H7 (cell line): ENCODE measurements at regions not wholly inside any gene's neighbourhood (a gene's known extent, or its start where the extent isn't known, plus 50 kb on each side); places are given as distances from the start of the nearest gene placed in this dataset.
A peak's percentile ranks its signal among the peaks of the same experiment; 100 is the strongest.
"Not testable (repeated sequence)": the region's sequence is repeated elsewhere in the genome, so short reads cannot be mapped to it uniquely, and the experiment has no call there.

Experiments
- DNase-seq: peaks from one replicate; pipeline ENCODE4 v3.0.0; 2012
- H3K27me3 ChIP-seq: 2 replicates; pipeline ENCODE4 v1.6.0; 2011; ENCODE audit warnings: mild to moderate bottlenecking, low read length; ENCODE audit not compliant: control insufficient read depth, insufficient read depth
- H3K36me3 ChIP-seq: replicated peaks from 2 replicates; pipeline ENCODE4 v1.5.1; 2011; ENCODE audit warnings: low read length; ENCODE audit not compliant: control insufficient read depth, insufficient read depth
- H3K4me3 ChIP-seq: 2 replicates; pipeline ENCODE4 v1.5.1; 2011; ENCODE audit warnings: low read depth, mild to moderate bottlenecking, control low read depth, low read length, moderate library complexity; ENCODE audit not compliant: insufficient read depth

GRCh38 chr13:23966221-23966690, 69.0 kb upstream of the C1QTNF9B start:
- Histone ChIP-seq H3K27me3 (no peaks in the 10 kb centered on the region), H3K4me3 (no peak overlapping the region)

GRCh38 chr13:23966691-23967615, 69.7 kb upstream of the C1QTNF9B start:
- no peak for DNase-seq
- no peak overlapping the region for H3K4me3 ChIP-seq
- H3K36me3 ChIP-seq, result no peaks in the 10 kb centered on the region

More at GRCh38 chr13:23966221-23966690, 69.0 kb upstream of the C1QTNF9B start:
- no peak for DNase-seq
- H3K36me3 ChIP-seq, result no peaks in the 10 kb centered on the region

GRCh38 chr13:23967792-23968191, 70.5 kb upstream of the C1QTNF9B start:
- DNase-seq, H3K4me3 ChIP-seq, H3K36me3 ChIP-seq, H3K27me3 ChIP-seq: not testable (repeated sequence)

More at GRCh38 chr13:23966691-23967615, 69.7 kb upstream of the C1QTNF9B start:
- no peaks in the 10 kb centered on the region for H3K27me3 ChIP-seq

- no peak for DNase-seq
- Histone ChIP-seq H3K4me3 (no peak overlapping the region), H3K27me3 (no peaks in the 10 kb centered on the region), H3K36me3 (no peaks in the 10 kb centered on the region)
These were observed 72.3 kb upstream of the C1QTNF9B start for GRCh38 chr13:23969647-23970046.

- peaks cover 8% of the 10 kb centered on the region; the same call in 1 of the 2 replicates for H3K27me3 ChIP-seq
- no peaks in the 10 kb centered on the region for H3K36me3 ChIP-seq
- peak overlapping the region; percentile 44 for H3K4me3 ChIP-seq
- DNase-seq, result peak; percentile 88
These were observed 82.3 kb upstream of the C1QTNF9B start for GRCh38 chr13:23979361-23980159.

GRCh38 chr13:23980160-23980551, 82.9 kb upstream of the C1QTNF9B start:
- peak overlapping the region; percentile 44 for H3K4me3 ChIP-seq
- no peaks in the 10 kb centered on the region for H3K36me3 ChIP-seq
- peaks cover 8% of the 10 kb centered on the region; the same call in 1 of the 2 replicates for H3K27me3 ChIP-seq
- DNase-seq, result peak; percentile 96

GRCh38 chr13:23983671-23984070, 86.4 kb upstream of the C1QTNF9B start:
- no peaks in the 10 kb centered on the region for H3K36me3 ChIP-seq
- H3K27me3 ChIP-seq, result peaks cover 8% of the 10 kb centered on the region; the same call in 1 of the 2 replicates
- DNase-seq, result no peak
- no peak overlapping the region for H3K4me3 ChIP-seq

- Histone ChIP-seq H3K27me3 (peaks cover 4% of the 10 kb centered on the region; the same call in 1 of the 2 replicates), H3K36me3 (no peaks in the 10 kb centered on the region), H3K4me3 (no peak overlapping the region)
- no peak for DNase-seq
These were observed 87.2 kb upstream of the C1QTNF9B start for GRCh38 chr13:23984546-23984945.

GRCh38 chr13:23985060-23985459, 87.8 kb upstream of the C1QTNF9B start:
- Histone ChIP-seq H3K36me3 (no peaks in the 10 kb centered on the region), H3K27me3 (no peaks in the 10 kb centered on the region), H3K4me3 (no peak overlapping the region)
- DNase-seq, result no peak

- Histone ChIP-seq H3K36me3 (no peaks in the 10 kb centered on the region), H3K4me3 (no peak overlapping the region), H3K27me3 (no peaks in the 10 kb centered on the region)
- DNase-seq, result no peak
These were observed 88.5 kb upstream of the C1QTNF9B start for GRCh38 chr13:23985839-23986238.

GRCh38 chr13:23986619-23987018, 89.3 kb upstream of the C1QTNF9B start:
- Histone ChIP-seq H3K27me3 (no peaks in the 10 kb centered on the region), H3K36me3 (no peaks in the 10 kb centered on the region), H3K4me3 (no peak overlapping the region)
- DNase-seq, result no peak

GRCh38 chr13:23987331-23987894, 90.1 kb upstream of the C1QTNF9B start:
- no peaks in the 10 kb centered on the region for H3K27me3 ChIP-seq
- no peak overlapping the region for H3K4me3 ChIP-seq
- no peak for DNase-seq
- no peaks in the 10 kb centered on the region; the same call in 1 of the 2 replicates for H3K36me3 ChIP-seq

- no peak overlapping the region for H3K4me3 ChIP-seq
- no peak for DNase-seq
- H3K36me3 ChIP-seq, result no peaks in the 10 kb centered on the region; the same call in 1 of the 2 replicates
- no peaks in the 10 kb centered on the region for H3K27me3 ChIP-seq
These were observed 91.3 kb upstream of the C1QTNF9B start for GRCh38 chr13:23988546-23989122.

GRCh38 chr13:23990455-23990854, 93.2 kb upstream of the C1QTNF9B start:
- H3K27me3 ChIP-seq, result no peaks in the 10 kb centered on the region
- H3K4me3 ChIP-seq, result no peak overlapping the region
- no peak for DNase-seq
- no peaks in the 10 kb centered on the region; the same call in 1 of the 2 replicates for H3K36me3 ChIP-seq
